NAMALWA (cell line): ENCODE measurements at regions not wholly inside any gene's neighbourhood (a gene's known extent, or its start where the extent isn't known, plus 50 kb on each side); places are given as distances from the start of the nearest gene placed in this dataset.
"Not testable (repeated sequence)": the region's sequence is repeated elsewhere in the genome, so short reads cannot be mapped to it uniquely, and the experiment has no call there.

ENCODE experiments used
- DNase-seq: peaks from one replicate; pipeline ENCODE4 v3.0.0-alpha.2; 2015; ENCODE audit warnings: low spot score

DNA sequence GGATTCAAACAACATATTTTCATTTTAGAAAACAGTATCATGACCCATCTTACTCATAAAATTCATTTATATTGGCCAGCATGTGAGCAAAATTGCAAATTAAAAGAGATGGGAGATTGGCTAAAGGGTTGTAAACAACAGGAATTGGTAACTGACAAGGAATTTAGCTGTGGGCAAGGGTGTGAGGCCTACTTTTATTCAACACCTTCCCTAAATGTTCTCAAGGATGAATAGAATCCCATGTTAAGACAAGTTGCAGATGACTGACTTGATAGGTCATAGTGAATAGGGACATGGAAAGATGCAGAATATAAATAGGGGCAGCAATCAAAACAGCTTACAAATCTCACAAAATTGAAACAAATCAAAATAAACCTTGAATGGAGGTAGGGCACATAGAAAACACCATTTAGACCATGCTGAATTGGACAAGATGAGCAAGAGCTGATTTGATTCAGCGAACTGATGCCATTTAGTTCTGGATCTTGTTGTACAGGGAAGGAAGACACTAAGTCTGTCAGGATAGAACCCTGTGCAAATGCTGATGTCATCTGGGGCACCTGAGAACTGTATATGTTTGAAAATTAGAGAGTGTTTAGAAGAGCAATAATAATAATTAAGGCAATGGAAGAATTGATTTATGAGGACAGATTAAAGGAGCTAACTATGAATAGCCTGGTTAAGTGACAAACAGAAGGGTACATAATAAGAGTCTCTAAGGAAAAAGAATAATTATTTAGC lies 509.7 kb downstream of the ZEB2 start:
- no peak for DNase-seq

DNA sequence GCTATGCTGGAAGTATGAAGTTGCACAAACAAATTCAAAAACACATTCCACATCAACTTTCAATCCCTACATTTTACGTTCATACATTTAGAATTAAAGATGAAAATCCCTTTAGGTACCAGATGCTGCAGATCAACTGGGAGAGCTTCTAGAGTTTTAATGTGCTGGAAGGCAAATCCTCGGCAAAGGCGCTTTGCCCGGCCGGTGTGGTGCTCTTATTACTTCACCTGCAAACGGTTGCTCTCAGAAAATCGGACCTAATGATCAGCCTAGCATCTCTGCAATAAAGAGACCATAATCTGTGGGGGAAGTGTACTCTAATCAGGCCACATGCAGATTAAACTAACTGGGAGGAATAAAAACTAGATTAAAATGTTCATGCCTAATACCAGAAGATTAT lies 513.8 kb downstream of the ZEB2 start:
- no peak for DNase-seq

DNA sequence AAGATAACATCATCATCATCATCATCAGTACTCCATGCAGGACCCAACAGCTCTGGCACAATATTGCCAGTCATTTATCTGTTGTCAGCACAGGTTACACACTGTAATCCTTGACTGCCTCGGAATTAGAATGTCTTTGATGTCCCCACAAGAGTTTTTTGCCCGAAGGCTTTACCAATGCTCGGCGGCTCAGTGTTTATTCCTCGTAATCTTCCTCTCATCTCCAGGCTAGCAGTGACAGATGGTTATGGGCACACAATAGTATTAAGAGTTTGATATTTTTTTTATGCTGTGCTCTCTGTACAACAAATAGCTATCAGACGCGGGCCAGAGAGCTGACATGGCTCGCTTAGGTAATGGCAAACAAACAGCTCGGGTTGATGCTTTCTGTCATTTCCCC lies 515.2 kb downstream of the ZEB2 start:
- DNase-seq, result no peak

DNA sequence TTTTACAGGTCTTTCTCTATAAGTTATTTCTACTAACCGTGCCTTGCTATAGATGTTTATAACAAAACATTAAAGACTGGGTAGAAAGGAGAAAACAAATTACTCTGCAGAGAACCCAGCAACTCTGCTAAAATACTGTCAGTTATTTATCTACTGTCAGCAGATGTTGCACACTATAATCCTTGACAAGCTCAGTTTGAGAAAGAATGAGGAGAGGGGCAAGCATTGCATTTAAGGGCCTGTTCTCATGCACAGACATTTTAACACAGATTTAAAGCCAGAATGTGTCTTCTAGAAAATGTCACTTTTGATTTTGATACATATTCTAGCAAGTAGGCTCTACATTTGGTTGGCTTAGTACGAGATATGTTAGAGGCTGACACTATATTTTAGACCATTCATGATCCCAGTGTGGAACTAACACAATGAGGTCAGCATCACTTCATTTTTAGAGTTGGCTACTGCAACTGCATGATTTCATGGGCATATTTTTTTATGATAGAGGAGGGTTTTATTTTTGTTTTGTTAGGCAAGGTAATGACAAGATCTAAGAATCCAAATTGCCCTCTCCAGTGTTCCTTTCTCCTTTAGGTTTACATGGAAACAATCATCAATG lies 516.4 kb downstream of the ZEB2 start:
- no peak for DNase-seq

DNA sequence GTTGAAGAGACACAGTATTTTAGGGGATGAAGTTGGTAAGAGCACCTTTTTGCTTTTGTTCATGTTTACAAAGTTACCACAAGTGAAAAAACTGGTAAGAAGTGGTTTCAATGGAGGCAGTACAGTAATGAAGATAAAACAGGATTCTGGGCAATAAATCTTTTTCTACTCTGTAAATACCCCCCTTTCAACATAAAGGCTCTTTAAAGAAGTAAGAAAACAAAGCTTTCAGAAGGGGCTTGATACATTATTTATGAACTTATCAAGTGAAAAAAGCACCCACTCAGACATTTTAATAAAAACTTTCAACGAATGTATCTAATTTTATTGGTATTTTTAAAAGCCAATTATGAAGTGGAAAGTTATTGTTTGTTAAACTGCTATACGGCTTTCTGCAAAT lies 522.9 kb downstream of the ZEB2 start:
- no peak for DNase-seq

DNA sequence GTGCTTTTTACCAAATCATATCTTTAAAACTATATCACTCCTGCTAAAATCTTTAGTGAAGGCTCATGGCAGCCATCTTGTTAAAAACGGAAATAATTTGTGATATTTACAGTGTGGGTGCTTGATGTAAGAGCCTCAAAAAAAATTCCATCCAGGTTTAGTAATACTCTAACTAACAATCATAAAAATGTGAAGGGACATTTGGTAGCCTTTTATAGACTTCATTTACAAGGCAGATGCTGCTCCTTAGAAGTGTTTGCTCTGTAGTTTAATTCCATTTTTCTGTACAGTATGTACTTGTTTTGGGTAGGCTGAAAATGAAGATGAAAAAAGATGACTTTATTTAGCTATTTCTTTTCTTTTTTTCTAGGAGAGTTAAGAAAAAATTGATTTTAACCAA lies 525.0 kb downstream of the ZEB2 start:
- no peak for DNase-seq

DNA sequence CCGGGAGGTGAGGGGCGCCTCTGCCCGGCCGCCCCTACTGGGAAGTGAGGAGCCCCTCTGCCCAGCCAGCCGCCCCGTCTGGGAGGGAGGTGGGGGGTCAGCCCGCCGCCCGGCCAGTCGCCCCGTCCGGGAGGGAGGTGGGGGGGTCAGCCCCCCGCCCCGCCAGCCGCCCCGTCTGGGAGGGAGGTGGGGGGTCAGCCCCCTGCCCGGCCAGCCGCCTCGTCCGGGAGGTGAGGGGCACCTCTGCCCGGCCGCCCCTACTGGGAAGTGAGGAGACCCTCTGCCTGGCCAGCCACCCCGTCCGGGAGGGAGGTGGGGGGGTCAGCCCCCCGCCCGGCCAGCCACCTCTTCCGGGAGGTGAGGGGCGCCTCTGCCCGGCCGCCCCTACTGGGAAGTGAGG lies 528.3 kb downstream of the ZEB2 start:
- not testable (repeated sequence) for DNase-seq

DNA sequence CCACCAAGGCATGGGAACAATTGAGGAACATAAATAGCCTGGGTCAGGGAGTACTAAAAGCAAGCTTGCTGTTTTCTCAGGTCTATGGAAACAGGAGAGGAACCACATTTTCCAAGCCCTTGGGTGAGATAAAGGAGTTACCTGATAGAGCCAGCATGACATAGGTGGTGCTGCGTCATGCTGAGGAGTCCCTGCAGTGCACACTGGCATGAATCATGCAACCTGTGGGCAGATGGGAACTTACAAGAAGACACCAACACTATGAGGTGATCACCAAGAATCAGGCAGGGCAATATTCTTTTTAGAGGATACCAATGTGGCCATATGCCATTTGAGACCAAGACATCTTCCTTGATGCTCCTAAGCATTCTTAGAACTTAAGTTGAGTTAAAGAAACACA lies 531.8 kb downstream of the ZEB2 start:
- DNase-seq, result no peak

DNA sequence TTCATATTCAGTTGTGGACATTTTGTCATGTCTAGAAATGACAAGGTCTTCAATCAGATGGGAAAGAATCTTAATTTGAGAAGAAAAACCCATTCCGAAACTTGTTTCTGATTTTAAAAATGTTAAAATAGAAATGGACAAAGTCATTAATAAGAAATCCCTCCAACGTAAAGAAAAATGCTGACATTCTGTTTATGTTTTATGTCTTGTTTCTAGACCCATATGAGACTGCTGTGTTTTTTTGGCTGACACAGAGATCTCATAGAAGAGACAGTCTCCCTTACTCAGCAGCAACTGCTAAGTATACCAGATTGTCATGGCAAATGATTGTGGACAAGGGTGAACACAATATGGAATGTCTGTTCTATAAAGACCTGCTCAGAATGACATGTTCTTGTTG lies 538.5 kb downstream of the ZEB2 start:
- no peak for DNase-seq

DNA sequence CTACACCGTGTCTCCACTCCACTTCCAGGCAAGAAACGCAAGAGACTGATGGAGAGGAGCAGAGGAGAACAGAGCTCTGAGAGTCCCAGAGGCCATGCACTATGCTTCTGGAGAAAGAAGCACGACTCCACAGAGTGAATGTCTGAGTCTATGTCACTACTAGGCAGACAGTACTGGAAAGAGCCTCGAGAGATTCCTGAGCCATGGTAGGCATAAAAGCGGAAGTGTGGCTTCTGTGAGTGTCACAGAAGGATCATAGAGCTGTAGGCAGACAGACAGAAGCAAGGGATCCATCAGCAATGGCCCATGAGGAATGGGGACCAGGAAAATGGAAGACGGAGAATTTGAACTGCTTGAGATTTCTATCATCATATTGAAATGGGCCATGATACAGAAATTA lies 542.6 kb downstream of the ZEB2 start:
- no peak for DNase-seq

DNA sequence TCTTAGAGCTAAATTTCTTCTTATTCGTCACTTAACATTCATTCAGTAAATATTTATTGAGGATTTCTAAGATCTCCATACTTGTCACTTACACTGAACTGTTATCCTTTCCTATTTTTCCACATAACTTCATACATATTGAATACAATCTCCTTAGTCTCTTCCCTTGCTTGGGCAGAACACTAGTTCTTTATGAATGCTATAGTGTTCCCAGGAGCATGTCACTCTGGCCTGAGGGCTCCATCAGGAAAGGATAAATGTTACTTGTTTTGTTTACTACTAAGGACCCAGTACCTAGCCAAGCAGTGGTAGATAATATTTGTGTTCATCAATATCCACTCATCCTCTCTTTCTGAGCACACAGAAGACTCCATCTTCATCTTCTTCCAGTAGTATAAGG lies 544.7 kb downstream of the ZEB2 start:
- no peak for DNase-seq

DNA sequence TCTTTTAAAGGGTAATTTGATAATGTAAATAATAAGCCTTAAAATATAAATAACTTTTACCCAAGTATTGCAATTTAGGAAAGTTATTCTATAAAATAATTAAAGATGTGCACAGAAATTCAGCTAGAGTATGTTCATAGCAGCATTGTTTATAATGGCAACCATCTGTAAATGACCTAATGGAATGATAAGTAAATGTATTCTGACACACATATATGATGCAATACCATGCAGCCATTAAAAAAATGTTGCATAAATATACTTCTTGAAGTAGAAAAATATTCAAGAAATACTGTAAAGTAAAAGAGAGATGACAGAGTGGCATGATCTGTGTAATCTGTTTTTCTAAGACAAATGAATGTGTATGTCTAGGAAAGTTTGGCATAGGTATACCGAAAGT lies 545.7 kb downstream of the ZEB2 start:
- no peak for DNase-seq

DNA sequence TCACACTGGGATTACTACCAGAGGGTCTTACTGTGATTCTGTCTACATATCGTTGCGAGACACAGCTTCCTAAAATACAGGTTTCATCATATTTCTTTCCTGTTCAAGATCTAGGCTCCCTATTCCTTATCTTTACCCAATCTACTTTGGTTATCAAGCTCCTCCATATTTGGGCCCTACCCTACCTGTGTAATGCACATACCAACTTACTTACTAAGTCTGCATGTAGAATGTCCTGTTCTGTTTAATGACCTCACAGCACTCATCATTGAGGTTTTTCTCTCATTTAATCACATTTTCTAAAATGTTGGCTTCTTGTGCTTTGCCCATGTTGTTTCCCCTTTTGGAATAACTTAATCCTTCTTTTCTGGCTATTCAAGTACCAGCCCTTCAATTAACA lies 551.1 kb downstream of the ZEB2 start:
- no peak for DNase-seq

DNA sequence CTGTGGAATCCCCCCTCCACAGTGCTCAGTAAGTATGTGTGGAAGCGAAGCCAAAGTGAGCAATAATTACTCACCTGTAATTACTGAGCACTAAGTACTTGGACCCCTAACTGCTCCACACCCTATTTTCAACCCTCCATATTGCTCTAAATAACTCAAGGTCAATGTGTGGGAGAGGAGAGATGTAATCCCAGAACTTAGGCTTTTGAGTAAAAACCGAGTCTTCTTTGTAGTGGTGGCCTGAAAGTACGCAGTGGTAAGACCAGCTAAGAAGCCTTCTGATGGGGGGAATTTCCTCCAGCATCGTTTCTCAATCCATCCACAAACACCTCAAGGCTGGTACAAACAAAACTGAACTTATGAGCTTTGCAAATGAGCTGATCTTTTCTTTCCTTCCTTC lies 551.6 kb downstream of the ZEB2 start:
- DNase-seq, result no peak

DNA sequence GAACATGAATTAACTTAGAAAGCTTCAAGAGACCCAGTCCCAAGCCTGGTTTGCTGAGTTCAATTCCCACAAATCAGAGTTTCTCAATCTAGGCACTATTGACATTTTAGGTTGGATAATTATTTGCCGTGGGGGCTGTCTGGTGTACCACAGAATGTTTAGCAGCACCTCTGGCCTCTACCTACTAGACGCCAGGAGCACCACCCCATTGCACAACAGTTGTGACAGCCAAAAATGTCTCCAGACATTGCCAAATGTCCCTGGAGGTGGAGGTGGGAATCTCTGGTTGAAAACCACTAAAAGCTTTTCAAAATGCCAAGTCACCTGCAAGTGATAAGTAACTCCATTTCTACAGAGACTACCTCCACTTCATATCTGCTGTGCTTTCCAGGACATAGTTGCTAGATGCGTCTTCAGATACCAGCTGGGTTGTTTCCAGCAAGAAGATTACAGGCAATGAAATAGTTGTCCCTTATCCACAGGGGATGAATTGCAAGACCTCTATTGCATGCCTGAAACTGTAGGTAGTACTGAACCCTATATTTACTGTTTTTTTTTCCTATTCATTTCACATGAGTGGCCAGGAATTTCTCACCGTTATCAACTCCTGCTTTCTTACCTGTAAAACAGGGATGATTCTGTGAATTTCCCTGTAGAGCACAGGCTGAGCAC lies 554.3 kb downstream of the ZEB2 start:
- no peak for DNase-seq

DNA sequence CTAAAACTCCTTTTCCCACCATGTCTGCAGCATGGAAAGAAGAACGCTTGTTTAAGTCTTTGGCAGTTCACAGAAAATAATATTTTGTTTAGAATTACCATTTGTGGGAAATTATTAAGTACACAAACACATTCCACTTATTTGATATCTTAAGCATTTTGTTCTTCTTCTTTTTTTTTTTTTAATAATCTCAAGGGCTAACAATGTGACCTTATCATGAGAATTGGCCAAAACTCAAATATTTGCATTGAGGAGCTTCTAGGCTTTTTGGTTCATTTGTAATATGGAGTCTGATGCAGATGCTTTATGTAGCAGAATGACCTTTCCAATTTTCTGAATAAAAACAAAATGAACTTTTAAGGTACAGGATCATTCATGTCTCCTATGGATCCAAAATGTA lies 555.0 kb downstream of the ZEB2 start:
- DNase-seq, result no peak

DNA sequence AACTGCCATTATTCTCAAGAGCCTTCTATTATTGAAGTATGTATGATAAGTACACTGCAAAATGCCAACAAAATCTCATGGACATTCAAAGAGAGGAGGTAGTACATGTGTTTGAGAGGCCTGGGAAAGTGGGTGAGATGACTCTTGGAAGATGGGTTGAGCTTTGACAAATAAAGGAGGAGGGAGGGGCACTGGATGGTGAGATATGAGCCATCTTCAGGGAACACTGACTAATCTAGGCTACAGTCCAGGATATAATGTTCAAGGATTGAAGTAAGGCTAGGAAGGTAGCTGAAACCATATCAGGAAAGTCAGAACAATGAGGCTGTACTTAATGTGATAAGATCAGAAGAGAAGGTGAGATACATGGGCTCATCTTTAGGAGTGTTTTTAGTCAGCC lies 559.7 kb downstream of the ZEB2 start:
- DNase-seq, result no peak

DNA sequence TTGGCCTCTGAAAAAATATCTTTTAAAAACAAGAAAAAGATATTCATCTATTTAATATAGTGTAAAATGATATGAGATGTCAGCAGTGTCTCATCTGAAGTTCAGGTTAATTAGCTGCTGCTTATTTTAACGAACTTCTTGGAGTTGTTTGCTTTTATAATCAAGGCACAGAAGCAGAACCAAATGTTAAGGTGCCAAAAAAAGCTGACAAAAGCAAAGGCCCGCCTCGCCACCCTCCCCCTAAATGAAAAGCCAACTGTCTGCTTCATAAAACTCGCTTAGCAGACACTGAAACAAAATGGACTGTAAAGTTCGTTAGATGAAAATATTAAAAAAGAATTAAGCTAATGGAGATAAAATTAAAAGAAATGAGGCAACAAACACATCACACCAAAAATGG lies 562.6 kb downstream of the ZEB2 start:
- no peak for DNase-seq

DNA sequence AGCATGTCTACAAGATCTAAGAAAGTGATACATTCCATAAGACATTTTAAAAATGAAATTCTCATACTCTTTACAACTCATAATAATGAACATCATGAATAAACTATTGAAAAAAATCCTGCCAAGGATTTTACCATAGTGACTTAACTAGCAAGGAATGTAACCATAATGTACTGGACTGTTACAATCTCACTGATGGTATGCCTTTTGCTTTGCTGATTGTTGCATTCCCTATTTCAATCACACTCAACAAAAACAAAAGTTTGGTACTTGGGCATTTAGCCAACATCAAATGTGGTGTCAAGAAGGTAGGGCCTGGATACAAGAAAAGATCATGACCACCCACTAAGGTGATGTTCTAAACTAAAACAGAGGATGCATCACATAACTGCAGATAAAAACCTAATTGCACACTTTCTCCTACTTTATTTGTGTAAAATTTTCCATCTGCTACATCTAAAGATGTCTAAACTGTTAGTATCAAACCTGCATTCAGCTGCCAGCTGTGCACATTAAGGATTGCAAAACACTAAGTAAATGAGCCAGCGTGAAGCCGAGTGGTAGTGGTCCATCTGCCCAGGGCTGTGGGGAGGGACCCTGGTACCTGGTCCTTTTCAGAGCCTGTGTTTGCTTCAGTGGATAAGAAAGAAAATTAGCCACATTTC lies 564.4 kb downstream of the ZEB2 start:
- no peak for DNase-seq

DNA sequence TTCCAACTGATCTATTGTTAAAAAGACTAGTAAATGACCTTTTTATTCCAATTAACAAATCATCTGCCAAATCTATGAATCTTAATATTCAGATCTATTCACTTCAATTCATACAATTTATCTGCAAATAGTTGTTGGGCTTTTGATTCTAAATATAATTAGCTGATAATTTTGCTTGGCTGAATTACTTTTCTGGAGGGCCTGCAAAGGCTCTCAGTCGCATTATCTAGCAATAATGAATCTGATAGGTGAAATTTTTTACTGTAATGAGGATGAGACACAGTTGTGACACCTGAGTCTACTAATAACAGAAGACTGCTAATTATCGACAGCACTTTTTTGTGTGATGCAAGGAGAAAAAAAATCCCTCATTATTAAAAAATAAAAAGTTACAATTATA lies 565.1 kb downstream of the ZEB2 start:
- DNase-seq, result no peak

DNA sequence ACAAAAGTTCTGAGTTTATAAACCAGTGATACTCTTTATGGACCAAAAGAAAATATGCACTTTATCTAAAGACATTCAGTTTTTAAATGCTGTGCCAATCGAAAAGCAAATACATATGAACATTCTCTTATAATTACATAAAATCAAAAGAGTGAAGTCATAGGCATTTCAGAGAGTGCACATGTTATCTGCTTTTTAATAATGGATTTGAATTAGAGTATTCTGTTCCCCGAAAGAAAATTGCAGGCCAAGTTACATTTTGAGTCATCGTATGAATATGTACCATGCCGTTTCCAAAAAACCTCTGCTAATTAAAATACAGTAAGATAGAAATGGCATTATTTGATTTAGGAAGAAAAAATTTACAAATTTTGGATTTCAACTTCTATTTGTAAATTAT lies 565.7 kb downstream of the ZEB2 start:
- DNase-seq, result no peak

DNA sequence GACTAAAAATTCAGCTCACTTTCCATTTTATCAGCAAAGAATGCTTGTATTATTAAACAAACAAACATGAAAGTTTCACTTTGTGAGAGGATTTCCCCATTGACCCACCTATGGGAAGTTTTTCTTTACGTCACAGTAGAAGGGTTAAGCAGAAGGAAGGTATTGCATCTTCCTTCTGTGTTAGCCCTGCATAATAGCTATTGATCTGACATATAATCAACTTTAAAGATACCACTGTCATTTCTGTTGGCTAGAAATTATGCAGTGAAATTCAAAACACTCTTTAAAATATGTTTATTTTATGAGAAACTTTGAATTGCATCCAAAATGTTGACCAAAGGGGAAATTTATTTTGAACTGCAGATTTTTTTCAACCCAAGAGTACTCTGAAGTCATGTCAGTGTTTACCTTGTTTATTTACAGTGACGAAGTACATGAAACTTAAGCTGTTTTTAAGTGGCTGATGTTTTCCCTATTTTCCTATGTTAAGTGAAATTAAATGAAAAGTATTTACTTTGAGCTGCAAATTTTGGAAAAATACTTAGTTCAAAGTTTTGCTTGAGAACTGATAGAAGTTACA lies 566.4 kb downstream of the ZEB2 start:
- no peak for DNase-seq

DNA sequence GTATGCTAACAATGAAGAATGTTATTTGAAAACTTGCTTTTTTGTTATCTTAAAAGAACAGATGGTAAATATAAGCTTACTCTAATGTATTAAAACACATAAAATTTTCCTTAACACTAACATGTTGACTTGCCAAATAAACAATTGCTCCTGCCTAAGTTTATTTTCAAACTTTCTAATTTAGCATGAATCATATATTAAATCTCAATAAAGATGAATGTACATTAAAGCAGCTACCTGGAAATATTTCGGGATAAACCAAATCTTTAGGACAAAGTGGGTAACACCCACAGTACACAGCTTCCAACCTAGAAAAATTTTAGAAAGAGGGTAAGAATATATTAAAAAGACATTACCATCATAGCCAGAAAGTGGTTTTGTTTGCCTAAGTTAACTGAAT lies 567.4 kb downstream of the ZEB2 start:
- no peak for DNase-seq
